Esophagus mucosa (tissue), 1 donor: ENCODE measurements at regions not wholly inside any gene's neighbourhood (a gene's known extent, or its start where the extent isn't known, plus 50 kb on each side); places are given as distances from the start of the nearest gene placed in this dataset.

Source experiments
- ATAC-seq: fragments of 200-7000 bp; cut with Tn5 transposase; one replicate; pipeline ENCODE4 v1.9.1; 2020
- donor health status: DM: yes; HTN: yes; CAD: no.

- ATAC-seq: no peak
Measured at GRCh38 chr2:183291436-183291835, 167.2 kb downstream of the NUP35 start.

GRCh38 chr2:183292028-183292427 is 167.8 kb downstream of the NUP35 start:
- no peak for ATAC-seq

GRCh38 chr2:183339311-183339710 is 215.1 kb downstream of the NUP35 start:
- ATAC-seq: no peak

- ATAC-seq: no peak
Measured at GRCh38 chr2:183341057-183341456, 216.8 kb downstream of the NUP35 start.

- ATAC-seq: no peak
Measured at GRCh38 chr2:183347969-183348368, 223.7 kb downstream of the NUP35 start.

GRCh38 chr2:183348492-183348891 is 224.2 kb downstream of the NUP35 start:
- no peak for ATAC-seq

- no peak for ATAC-seq
Measured at GRCh38 chr2:183349091-183349490, 224.8 kb downstream of the NUP35 start.

GRCh38 chr2:183359867-183360266 is 235.6 kb downstream of the NUP35 start:
- ATAC-seq: no peak

- ATAC-seq: no peak
Measured at GRCh38 chr2:183371545-183371944, 247.3 kb downstream of the NUP35 start.

- ATAC-seq: no peak
Measured at GRCh38 chr2:183375821-183376220, 251.6 kb downstream of the NUP35 start.

GRCh38 chr2:183383854-183384253 is 259.6 kb downstream of the NUP35 start:
- no peak for ATAC-seq

GRCh38 chr2:183389546-183390080 is 265.4 kb downstream of the NUP35 start:
- ATAC-seq: no peak

- ATAC-seq: no peak
Measured at GRCh38 chr2:183390109-183390508, 265.9 kb downstream of the NUP35 start.

GRCh38 chr2:183404392-183404791 is 280.1 kb downstream of the NUP35 start:
- no peak for ATAC-seq

- ATAC-seq: no peak
Measured at GRCh38 chr2:183408562-183408961, 284.3 kb downstream of the NUP35 start.

- ATAC-seq: no peak
Measured at GRCh38 chr2:183409662-183410061, 285.4 kb downstream of the NUP35 start.

GRCh38 chr2:183416753-183417152 is 292.5 kb downstream of the NUP35 start:
- ATAC-seq: no peak

- ATAC-seq: no peak
Measured at GRCh38 chr2:183426825-183427224, 302.6 kb downstream of the NUP35 start.

GRCh38 chr2:183427558-183427957 is 303.3 kb downstream of the NUP35 start:
- ATAC-seq: no peak

GRCh38 chr2:183428881-183429280 is 304.6 kb downstream of the NUP35 start:
- ATAC-seq: no peak

- ATAC-seq: no peak
Measured at GRCh38 chr2:183438541-183438940, 314.3 kb downstream of the NUP35 start.

GRCh38 chr2:183455056-183455455 is 330.8 kb downstream of the NUP35 start:
- ATAC-seq: no peak

- no peak for ATAC-seq
Measured at GRCh38 chr2:183456177-183456576, 331.9 kb downstream of the NUP35 start.

- no peak for ATAC-seq
Measured at GRCh38 chr2:183458460-183458859, 334.2 kb downstream of the NUP35 start.

GRCh38 chr2:183459466-183459865 is 335.2 kb downstream of the NUP35 start:
- no peak for ATAC-seq
